ENCODE measurements at regions not wholly inside any gene's neighbourhood (a gene's known extent, or its start where the extent isn't known, plus 50 kb on each side); places are given as distances from the start of the nearest gene placed in this dataset.
"Not testable (repeated sequence)": the region's sequence is repeated elsewhere in the genome, so short reads cannot be mapped to it uniquely, and the experiment has no call there.

GRCh38 chr3:29181872-29182271, 99.0 kb upstream of the RBMS3 start:
- ChIA-PET CTCF (no interaction called here), POLR2A (no interaction called here)
- no TSS peak for BruUV-seq (replicated peaks)
- Histone ChIP-seq H3K36me3 (ENCODE audit: control insufficient read depth, insufficient read depth, low read length) (no peaks in the 10 kb centered on the region), H3K27ac (ENCODE audit: low read length) (no peak overlapping the region), H3K4me1 (ENCODE audit: control insufficient read depth, insufficient read depth, low read length) (no peaks in the 10 kb centered on the region), H3K4me3 (ENCODE audit: low read depth in 2 of 2, low read length in 2 of 2) (no peak overlapping the region), H3K9me3 (ENCODE audit: control insufficient read depth, insufficient read depth, low read depth, low read length) (no peaks in the 10 kb centered on the region), H3K27me3 (ENCODE audit: control insufficient read depth, insufficient read depth, low read length) (no peaks in the 10 kb centered on the region)
- no peak for DNase-seq (ENCODE audit: low read depth, low spot score)
- in situ Hi-C loops (cut with HindIII; ENCODE audit: low pct_unique_long_range_greater_than_20kb, low sequenced_read_pairs): no loop called here
- ATAC-seq: no peak
- no peak for TF ChIP-seq REST (IDR thresholded peaks at IDR 0.05; ENCODE audit: insufficient read depth in 1 of 2, low read depth in 2 of 2, low read length in 1 of 2)
- TF ChIP-seq SIN3A (IDR thresholded peaks at IDR 0.05; ENCODE audit: borderline replicate concordance, insufficient read depth, low read depth, low read length): no peak
- no peak for TF ChIP-seq POLR2AphosphoS5 (IDR thresholded peaks at IDR 0.05; ENCODE audit: low read depth, low read length)
- TF ChIP-seq CTCF (IDR thresholded peaks at IDR 0.05): no peak
- no peak for TF ChIP-seq TCF7L2 (IDR thresholded peaks at IDR 0.05; ENCODE audit: low read depth, low read length)
- intact Hi-C loops (cut with micrococcal nuclease; ENCODE audit: unreplicated experiment): no loop called here

- H3K27ac ChIP-seq (ENCODE audit: low read length); in situ Hi-C loops (cut with HindIII; ENCODE audit: low pct_unique_long_range_greater_than_20kb, low sequenced_read_pairs); intact Hi-C loops (cut with micrococcal nuclease; ENCODE audit: unreplicated experiment); CTCF ChIA-PET; H3K4me1 ChIP-seq (ENCODE audit: control insufficient read depth, insufficient read depth, low read length); BruUV-seq (replicated peaks); H3K27me3 ChIP-seq (ENCODE audit: control insufficient read depth, insufficient read depth, low read length); H3K36me3 ChIP-seq (ENCODE audit: control insufficient read depth, insufficient read depth, low read length); POLR2A ChIA-PET; DNase-seq (ENCODE audit: low read depth, low spot score); H3K4me3 ChIP-seq (ENCODE audit: low read depth in 2 of 2, low read length in 2 of 2); ATAC-seq; H3K9me3 ChIP-seq (ENCODE audit: control insufficient read depth, insufficient read depth, low read depth, low read length): not testable (repeated sequence)
Measured at GRCh38 chr3:29182828-29183227, 98.0 kb upstream of the RBMS3 start.

GRCh38 chr3:29183346-29184087, 97.4 kb upstream of the RBMS3 start:
- in situ Hi-C loops (cut with HindIII; ENCODE audit: low pct_unique_long_range_greater_than_20kb, low sequenced_read_pairs) (no loop called here), intact Hi-C loops (cut with micrococcal nuclease; ENCODE audit: unreplicated experiment) (no loop called here)
- TF ChIP-seq TCF7L2 (IDR thresholded peaks at IDR 0.05; ENCODE audit: low read depth, low read length): no peak
- BruUV-seq (replicated peaks): no TSS peak
- Histone ChIP-seq H3K36me3 (ENCODE audit: control insufficient read depth, insufficient read depth, low read length) (no peaks in the 10 kb centered on the region), H3K27ac (ENCODE audit: low read length) (no peak overlapping the region), H3K4me1 (ENCODE audit: control insufficient read depth, insufficient read depth, low read length) (no peaks in the 10 kb centered on the region), H3K27me3 (ENCODE audit: control insufficient read depth, insufficient read depth, low read length) (no peaks in the 10 kb centered on the region), H3K9me3 (ENCODE audit: control insufficient read depth, insufficient read depth, low read depth, low read length) (no peaks in the 10 kb centered on the region), H3K4me3 (ENCODE audit: low read depth in 2 of 2, low read length in 2 of 2) (no peak overlapping the region)
- DNase-seq (ENCODE audit: low read depth, low spot score) (no peak), ATAC-seq (no peak)
- ChIA-PET POLR2A (no interaction called here), CTCF (no interaction called here)
